Gastroesophageal sphincter (tissue), 4 donors: ENCODE measurements at regions not wholly inside any gene's neighbourhood (a gene's known extent, or its start where the extent isn't known, plus 50 kb on each side); places are given as distances from the start of the nearest gene placed in this dataset.
"Not testable (repeated sequence)": the region's sequence is repeated elsewhere in the genome, so short reads cannot be mapped to it uniquely, and the experiment has no call there.

Experiments used
- ATAC-seq: fragments of 150-250 bp; one replicate; pipeline ENCODE4 v1.9.1; 2016; ENCODE audit warnings: mild to moderate bottlenecking, moderate library complexity
- H3K27ac ChIP-seq, 4 donors: fragments of 200-600 bp; sonication (generic) in 3 of 4; 1 replicate in 3 of 4; 2 replicates in 1 of 4; pipeline ENCODE4 v1.5.1; 2016 to 2019
- H3K27me3 ChIP-seq: fragments of 200-600 bp; sonication (generic); one replicate; pipeline ENCODE4 v1.5.1; 2019
- H3K36me3 ChIP-seq, 2 donors: fragments of 200-600 bp; sonication (generic); one replicate each; pipeline ENCODE4 v1.5.1; 2019; ENCODE audit warnings: control low read depth in 1 of 2
- H3K4me1 ChIP-seq, 3 donors: fragments of 200-600 bp; sonication (generic); 1 replicate in 2 of 3; 2 replicates in 1 of 3; pipeline ENCODE4 v1.5.1; 2016 to 2019; ENCODE audit warnings: control low read depth in 2 of 3
- H3K4me3 ChIP-seq, 2 donors: fragments of 200-600 bp; sonication (generic); one replicate each; pipeline ENCODE4 v1.5.1; 2019; ENCODE audit warnings: mild to moderate bottlenecking in 1 of 2, moderate library complexity in 1 of 2
- H3K9me3 ChIP-seq, 3 donors: fragments of 200-600 bp; sonication (generic); one replicate each; pipeline ENCODE4 v1.5.1; 2017 to 2019; ENCODE audit warnings: control low read depth in 2 of 3
- EP300 ChIP-seq: sonication (generic); formaldehyde crosslinking; IDR thresholded peaks from one replicate; pipeline ENCODE4 v1.6.1; 2017; ENCODE audit warnings: antibody characterized with exemption, mild to moderate bottlenecking
- POLR2A ChIP-seq, 2 donors: fragments of 450-650 bp; IDR thresholded peaks; one replicate each; pipeline ENCODE4 v1.6.1; 2017; ENCODE audit warnings: antibody characterized with exemption in 2 of 2, mild to moderate bottlenecking in 2 of 2, moderate library complexity in 1 of 2
- POLR2AphosphoS5 ChIP-seq: sonication (generic); formaldehyde crosslinking; IDR thresholded peaks from one replicate; pipeline ENCODE4 v1.6.1; 2017; ENCODE audit warnings: antibody characterized with exemption
- WGBS, 2 donors: methylation state at CpG; one replicate each; pipeline ENCODE4 v1.1.5; 2018; ENCODE audit warnings: low coverage in 1 of 2; 5-methylcytosine and 5-hydroxymethylcytosine counted together
- TF ChIP-seq, protein P1 (sequence below), 4 experiments: fragments of 200-600 bp in 2 of 4; fragments of 450-650 bp in 2 of 4; sonication (generic) in 1 of 4; IDR thresholded peaks; one replicate each; pipeline ENCODE4 v1.5.1; 2017 to 2019; ENCODE audit warnings: antibody characterized with exemption in 4 of 4, mild to moderate bottlenecking in 2 of 4, moderate library complexity in 2 of 4

DNA sequence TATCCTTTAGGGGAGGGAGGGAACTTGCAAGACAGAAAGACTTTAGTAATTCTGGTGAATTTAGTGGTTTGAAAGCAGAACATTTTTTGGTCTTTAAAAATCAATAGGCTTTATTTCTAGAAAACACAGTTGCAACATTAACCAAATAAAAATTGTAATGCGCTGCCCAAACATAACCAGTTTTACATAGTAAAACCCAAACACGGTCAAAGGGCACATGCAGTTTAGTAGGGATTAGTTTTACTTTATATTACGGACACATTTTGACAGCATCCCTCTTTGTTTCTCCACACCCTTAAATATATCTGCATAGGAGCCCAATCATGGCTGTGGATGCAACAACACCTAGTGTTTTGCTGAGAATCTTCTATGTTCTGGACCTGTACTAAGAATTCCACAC lies 156.7 kb downstream of the NR2F2 start:
- Histone ChIP-seq H3K27ac (no peak overlapping the region), H3K9me3 (no peaks in the 10 kb centered on the region), H3K4me3 (no peak overlapping the region), H3K27me3 (peaks cover 13% of the 10 kb centered on the region), H3K4me1 (no peaks in the 10 kb centered on the region), H3K36me3 (no peaks in the 10 kb centered on the region)
- no peak for ATAC-seq
- no peak for TF ChIP-seq POLR2AphosphoS5
- TF ChIP-seq, protein P1, sequence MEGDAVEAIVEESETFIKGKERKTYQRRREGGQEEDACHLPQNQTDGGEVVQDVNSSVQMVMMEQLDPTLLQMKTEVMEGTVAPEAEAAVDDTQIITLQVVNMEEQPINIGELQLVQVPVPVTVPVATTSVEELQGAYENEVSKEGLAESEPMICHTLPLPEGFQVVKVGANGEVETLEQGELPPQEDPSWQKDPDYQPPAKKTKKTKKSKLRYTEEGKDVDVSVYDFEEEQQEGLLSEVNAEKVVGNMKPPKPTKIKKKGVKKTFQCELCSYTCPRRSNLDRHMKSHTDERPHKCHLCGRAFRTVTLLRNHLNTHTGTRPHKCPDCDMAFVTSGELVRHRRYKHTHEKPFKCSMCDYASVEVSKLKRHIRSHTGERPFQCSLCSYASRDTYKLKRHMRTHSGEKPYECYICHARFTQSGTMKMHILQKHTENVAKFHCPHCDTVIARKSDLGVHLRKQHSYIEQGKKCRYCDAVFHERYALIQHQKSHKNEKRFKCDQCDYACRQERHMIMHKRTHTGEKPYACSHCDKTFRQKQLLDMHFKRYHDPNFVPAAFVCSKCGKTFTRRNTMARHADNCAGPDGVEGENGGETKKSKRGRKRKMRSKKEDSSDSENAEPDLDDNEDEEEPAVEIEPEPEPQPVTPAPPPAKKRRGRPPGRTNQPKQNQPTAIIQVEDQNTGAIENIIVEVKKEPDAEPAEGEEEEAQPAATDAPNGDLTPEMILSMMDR (IDR thresholded peaks at IDR 0.05), result no peak
- TF ChIP-seq EP300, result no peak
- no peak for TF ChIP-seq POLR2A (IDR thresholded peaks at IDR 0.05)
- WGBS, 2 donors, result 93 to 95% methylated on average over 3 of the region's 3 CpGs

DNA sequence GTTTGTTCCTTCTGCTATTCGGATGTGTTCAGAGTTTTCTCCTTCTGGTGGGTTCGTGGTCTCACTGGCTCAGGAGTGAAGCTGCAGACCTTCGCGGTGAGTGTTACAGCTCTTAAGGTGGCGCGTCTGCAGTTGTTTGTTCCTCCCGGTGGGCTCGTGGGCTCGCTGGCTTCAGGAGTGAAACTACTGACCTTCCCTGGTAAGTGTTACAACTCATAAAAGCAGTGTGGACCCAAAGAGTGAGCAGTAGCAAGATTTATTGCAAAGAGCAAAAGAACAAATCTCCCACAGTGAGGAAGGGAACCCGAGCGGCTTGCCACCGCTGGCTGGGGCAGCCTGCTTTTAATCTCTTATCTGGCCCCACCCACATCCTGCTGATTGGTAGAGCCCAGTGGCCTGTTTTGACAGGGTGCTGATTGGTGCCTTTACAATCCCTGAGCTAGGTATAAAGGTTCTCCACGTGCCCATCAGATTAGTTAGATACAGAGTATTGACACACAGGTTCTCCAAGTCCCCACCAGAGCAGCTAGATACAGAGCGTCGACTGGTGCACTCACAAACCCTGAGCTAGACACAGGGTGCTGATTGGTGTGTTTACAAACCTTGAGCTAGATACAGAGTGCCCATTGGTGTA lies 160.7 kb downstream of the NR2F2 start:
- H3K4me1 ChIP-seq, H3K27ac ChIP-seq, H3K4me3 ChIP-seq, ATAC-seq, H3K9me3 ChIP-seq, H3K36me3 ChIP-seq: not testable (repeated sequence)
- peaks cover 13% of the 10 kb centered on the region for H3K27me3 ChIP-seq
- 83% methylated on average over 8 to 11 of the region's 15 CpGs for WGBS, 2 donors

DNA sequence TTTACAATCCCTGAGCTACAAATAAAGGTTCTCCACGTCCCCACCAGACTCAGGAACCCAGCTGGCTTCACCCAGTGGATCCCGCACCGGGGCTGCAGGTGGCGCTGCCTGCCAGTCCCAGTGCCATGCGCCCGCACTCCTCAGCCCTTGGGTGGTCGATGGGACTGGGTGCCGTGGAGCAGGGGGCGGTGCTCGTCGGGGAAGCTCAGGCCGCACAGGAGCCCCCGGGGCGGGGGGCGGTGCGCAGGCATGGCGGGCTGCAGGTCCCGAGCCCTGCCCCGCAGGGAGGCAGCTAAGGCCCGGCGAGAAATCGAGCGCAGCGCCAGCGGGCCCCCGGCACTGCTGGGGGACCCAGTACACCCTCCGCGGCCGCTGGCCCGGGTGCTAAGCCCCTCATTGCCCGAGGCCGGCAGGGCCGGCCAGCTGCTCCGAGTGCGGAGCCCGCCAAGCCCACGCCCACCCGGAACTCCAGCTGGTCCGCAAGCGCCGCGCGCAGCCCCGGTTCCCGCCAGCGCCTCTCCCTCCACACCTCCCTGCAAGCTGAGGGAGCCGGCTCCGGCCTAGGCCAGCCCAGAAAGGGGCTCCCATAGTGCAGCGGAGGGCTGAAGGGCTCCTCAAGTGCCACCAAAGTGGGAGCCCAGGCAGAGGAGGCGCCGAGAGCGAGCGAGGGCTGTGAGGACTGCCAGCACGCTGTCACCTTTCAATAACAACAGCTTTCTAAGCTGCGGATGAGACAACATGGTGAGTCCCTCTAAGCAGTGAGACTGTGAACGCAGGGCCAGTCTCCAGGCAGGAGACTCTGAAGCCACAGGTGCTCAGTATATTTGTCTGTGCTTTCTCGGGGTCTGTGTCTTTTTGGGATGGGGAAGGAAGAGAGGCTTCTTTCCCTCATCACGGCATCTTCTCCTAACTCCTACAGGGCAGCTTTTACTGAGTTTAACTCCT lies 161.5 kb downstream of the NR2F2 start:
- H3K27ac ChIP-seq, H3K36me3 ChIP-seq, H3K4me3 ChIP-seq, H3K4me1 ChIP-seq, ATAC-seq, H3K9me3 ChIP-seq: not testable (repeated sequence)
- peaks cover 13% of the 10 kb centered on the region for H3K27me3 ChIP-seq
- 89 to 98% methylated on average over 6 to 11 of the region's 58 CpGs for WGBS, 2 donors

DNA sequence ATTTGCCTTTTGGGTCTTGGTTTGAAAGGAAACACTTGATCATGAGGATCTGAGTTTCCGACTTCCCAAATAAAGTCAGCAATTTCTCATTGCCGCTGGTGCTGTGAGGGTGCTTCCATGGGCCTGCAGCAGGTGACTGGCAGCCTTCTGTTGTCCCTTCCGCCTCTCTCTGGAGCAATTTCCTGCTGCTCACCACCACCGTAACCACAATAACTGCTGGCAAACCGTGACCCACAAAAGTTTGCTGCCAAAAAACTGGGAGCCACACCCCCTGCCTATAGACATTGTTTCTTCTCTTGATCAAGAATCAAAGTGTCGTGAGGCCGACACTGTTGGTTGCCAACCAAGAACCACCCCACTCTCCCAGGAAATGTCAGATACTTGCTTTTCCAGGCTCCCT lies 164.0 kb downstream of the NR2F2 start:
- Histone ChIP-seq H3K36me3 (no peaks in the 10 kb centered on the region), H3K4me1 (no peaks in the 10 kb centered on the region), H3K27ac (no peak overlapping the region), H3K9me3 (no peaks in the 10 kb centered on the region), H3K4me3 (no peak overlapping the region), H3K27me3 (peaks cover 6% of the 10 kb centered on the region)
- 88% methylated on average over 3 of the region's 7 CpGs; no CpG with 5 or more reads in 1 of the 2 donors for WGBS, 2 donors
- TF ChIP-seq POLR2AphosphoS5, result no peak
- TF ChIP-seq, protein P1 (IDR thresholded peaks at IDR 0.05), result no peak
- no peak for TF ChIP-seq EP300
- TF ChIP-seq POLR2A (IDR thresholded peaks at IDR 0.05), result no peak
- no peak for ATAC-seq

DNA sequence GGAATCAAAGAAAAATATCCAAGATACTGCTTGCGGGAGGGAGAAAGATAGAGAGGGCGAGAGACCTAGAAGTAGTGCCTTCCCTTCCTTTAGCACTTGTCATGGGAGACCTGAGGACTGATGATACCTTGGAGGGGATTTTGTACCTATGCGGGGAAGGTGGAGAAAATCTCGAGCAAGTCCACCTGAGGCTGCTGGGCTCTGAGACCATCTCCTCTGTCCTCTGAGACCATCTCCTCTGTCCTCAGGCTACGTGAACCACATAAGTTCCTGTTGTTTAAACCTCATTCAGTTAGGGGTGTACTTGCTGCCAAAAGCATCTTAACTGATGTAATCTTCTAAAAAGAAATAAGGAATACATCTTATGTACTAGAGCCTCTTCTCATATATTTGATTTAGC lies 164.9 kb downstream of the NR2F2 start:
- peaks cover 6% of the 10 kb centered on the region for H3K27me3 ChIP-seq
- WGBS, 2 donors, result 92 to 100% methylated on average over 4 to 5 of the region's 5 CpGs

More for the DNA sequence above, 164.9 kb downstream of the NR2F2 start:
- no peak for ATAC-seq
- Histone ChIP-seq H3K27ac (no peak overlapping the region), H3K9me3 (no peaks in the 10 kb centered on the region), H3K36me3 (no peaks in the 10 kb centered on the region), H3K4me3 (no peak overlapping the region), H3K4me1 (no peaks in the 10 kb centered on the region)
- TF ChIP-seq POLR2A (IDR thresholded peaks at IDR 0.05), result no peak
- TF ChIP-seq EP300, result no peak
- TF ChIP-seq, protein P1 (IDR thresholded peaks at IDR 0.05), result no peak
- no peak for TF ChIP-seq POLR2AphosphoS5
